ENCODE measurements at regions not wholly inside any gene's neighbourhood (a gene's known extent, or its start where the extent isn't known, plus 50 kb on each side); places are given as distances from the start of the nearest gene placed in this dataset.

GRCh38 chr9:95755421-95755730, 120.1 kb upstream of the ERCC6L2 start:
- TF ChIP-seq EZH2phosphoT487 (IDR thresholded peaks at IDR 0.05; ENCODE audit: borderline replicate concordance, low read length) = no peak
- TF ChIP-seq CTCF (IDR thresholded peaks at IDR 0.05; ENCODE audit: low read depth, low read length, poor library complexity, severe bottlenecking) = no peak
